ENCODE measurements at regions not wholly inside any gene's neighbourhood (a gene's known extent, or its start where the extent isn't known, plus 50 kb on each side); places are given as distances from the start of the nearest gene placed in this dataset.

DNA sequence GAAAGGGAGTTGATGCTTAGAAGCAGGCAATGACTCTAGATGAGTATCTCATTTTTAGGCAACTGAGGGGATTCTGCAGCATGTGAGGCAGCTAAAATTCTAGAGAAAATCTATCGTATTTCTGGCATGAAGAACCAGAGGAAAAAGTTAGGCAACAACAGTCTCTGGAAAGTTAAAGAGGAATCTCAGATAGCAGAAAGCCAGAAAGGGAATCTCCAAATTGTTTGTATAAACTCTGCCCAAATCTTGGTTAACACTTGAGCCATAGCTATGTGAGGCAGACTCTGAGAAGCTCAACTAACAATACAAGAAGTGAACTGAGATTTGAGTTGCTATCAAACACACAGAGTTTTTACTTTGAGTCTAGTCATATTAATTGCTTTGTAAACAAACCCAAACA is 215.8 kb upstream of the FZD8 start:
- Histone ChIP-seq H3K36me3 (ENCODE audit: control insufficient read depth, insufficient read depth, low read length) (no peaks in the 10 kb centered on the region), H3K27me3 (ENCODE audit: control insufficient read depth, insufficient read depth, low read length, poor library complexity, severe bottlenecking) (no peaks in the 10 kb centered on the region), H3K27ac (ENCODE audit: insufficient read depth, low read depth, low read length, poor library complexity, severe bottlenecking) (no peak overlapping the region), H3K4me1 (ENCODE audit: control insufficient read depth, insufficient read depth, low read length) (no peaks in the 10 kb centered on the region), H3K9me3 (ENCODE audit: control insufficient read depth, low read length) (no peaks in the 10 kb centered on the region), H3K4me3 (ENCODE audit: insufficient read depth, low read depth, low read length) (no peak overlapping the region)
- 89 to 93% methylated on average over 1 of the region's 1 CpG for WGBS, 2 experiments

DNA sequence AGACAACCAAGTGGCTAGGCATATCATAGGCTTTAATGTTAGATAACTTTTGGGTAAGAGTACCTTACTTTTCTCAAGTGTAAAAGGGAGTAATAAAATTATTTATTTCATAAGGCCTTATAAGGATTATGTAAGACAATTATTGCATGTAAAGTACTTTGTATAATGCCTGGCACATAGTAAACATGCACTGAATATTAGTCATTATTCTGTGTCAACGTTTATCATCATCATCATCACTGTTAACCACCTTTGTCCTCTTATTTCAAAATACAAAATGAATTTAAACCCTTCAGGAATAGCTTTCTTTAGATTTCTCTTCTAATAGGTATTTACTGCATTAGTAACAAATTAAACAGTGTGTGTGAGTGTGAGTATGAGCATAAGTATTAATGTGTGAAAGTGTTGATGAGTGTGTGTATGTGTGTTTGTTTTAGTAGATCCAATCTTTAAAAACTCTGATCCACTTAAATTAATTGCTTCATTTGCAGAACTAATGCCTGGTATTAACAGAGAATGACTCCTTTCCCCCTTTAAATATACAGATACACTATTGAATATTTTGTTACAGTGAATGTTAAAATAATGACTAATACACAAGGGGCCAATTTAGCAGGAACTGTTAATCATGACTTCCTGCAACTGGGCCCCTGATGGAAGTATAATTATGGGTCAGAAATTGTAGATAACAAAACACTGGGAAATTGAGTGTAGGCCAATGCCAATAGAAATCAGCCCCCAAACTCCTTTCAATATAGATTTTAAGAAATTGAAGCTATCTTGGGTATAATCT is 213.3 kb upstream of the FZD8 start:
- no peaks in the 10 kb centered on the region for H3K4me1 ChIP-seq (ENCODE audit: control insufficient read depth, insufficient read depth, low read length)
- 89 to 100% methylated on average over 1 of the region's 1 CpG for WGBS, 2 experiments
- no peaks in the 10 kb centered on the region for H3K9me3 ChIP-seq (ENCODE audit: control insufficient read depth, low read length)
- no peaks in the 10 kb centered on the region for H3K36me3 ChIP-seq (ENCODE audit: control insufficient read depth, insufficient read depth, low read length)
- no peak overlapping the region for H3K27ac ChIP-seq (ENCODE audit: insufficient read depth, low read depth, low read length, poor library complexity, severe bottlenecking)
- H3K4me3 ChIP-seq (ENCODE audit: insufficient read depth, low read depth, low read length): no peak overlapping the region
- H3K27me3 ChIP-seq (ENCODE audit: control insufficient read depth, insufficient read depth, low read length, poor library complexity, severe bottlenecking): no peaks in the 10 kb centered on the region

DNA sequence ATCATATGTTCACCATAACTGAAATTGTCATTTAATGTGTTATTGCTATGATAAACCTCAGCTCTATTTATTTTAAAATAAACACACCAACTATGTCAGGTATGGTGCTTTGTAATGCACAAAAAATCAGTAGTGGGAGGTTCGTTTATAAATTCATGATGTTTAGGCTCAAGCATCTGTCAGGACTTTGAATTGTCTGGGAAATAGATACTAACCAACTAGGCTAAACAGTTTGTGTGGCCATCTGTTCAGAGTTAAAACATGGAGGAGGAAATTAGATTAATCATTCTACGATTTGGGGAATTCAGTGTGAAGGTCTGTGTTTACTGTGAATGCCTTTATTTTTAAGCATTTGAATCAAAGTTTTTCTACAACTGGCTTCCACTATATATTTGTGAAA is 212.6 kb upstream of the FZD8 start:
- Histone ChIP-seq H3K27ac (ENCODE audit: insufficient read depth, low read depth, low read length, poor library complexity, severe bottlenecking) (no peak overlapping the region), H3K36me3 (ENCODE audit: control insufficient read depth, insufficient read depth, low read length) (no peaks in the 10 kb centered on the region), H3K9me3 (ENCODE audit: control insufficient read depth, low read length) (no peaks in the 10 kb centered on the region), H3K27me3 (ENCODE audit: control insufficient read depth, insufficient read depth, low read length, poor library complexity, severe bottlenecking) (no peaks in the 10 kb centered on the region), H3K4me1 (ENCODE audit: control insufficient read depth, insufficient read depth, low read length) (no peaks in the 10 kb centered on the region), H3K4me3 (ENCODE audit: insufficient read depth, low read depth, low read length) (no peak overlapping the region)
- WGBS, 2 experiments: 91% methylated on average over 2 of the region's 2 CpGs

DNA sequence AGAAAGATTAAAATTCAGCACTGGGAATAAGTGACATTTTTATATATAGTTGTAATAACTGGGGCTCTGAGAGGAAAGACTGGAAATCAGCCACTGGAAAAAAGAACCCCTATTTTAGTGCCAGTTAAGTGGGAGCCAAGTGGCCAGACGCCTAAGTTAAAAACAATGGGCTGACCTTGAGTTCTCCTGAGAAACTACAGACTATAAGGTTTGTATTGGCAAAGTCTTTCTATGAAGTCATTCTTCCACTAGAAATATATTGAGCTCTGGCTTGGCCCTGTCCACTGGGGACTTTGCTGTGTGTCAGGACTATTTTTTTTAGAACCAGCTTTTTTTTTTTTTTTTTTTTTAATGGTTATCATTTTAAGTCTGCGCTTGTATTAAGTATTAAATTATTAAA is 210.6 kb upstream of the FZD8 start:
- no peak overlapping the region for H3K4me3 ChIP-seq (ENCODE audit: insufficient read depth, low read depth, low read length)
- no peak overlapping the region for H3K27ac ChIP-seq (ENCODE audit: insufficient read depth, low read depth, low read length, poor library complexity, severe bottlenecking)
- H3K4me1 ChIP-seq (ENCODE audit: control insufficient read depth, insufficient read depth, low read length): peaks cover 9% of the 10 kb centered on the region
- no peaks in the 10 kb centered on the region for H3K27me3 ChIP-seq (ENCODE audit: control insufficient read depth, insufficient read depth, low read length, poor library complexity, severe bottlenecking)
- no peaks in the 10 kb centered on the region for H3K9me3 ChIP-seq (ENCODE audit: control insufficient read depth, low read length)
- WGBS, 2 experiments: 86 to 100% methylated on average over 1 to 2 of the region's 2 CpGs
- H3K36me3 ChIP-seq (ENCODE audit: control insufficient read depth, insufficient read depth, low read length): no peaks in the 10 kb centered on the region

DNA sequence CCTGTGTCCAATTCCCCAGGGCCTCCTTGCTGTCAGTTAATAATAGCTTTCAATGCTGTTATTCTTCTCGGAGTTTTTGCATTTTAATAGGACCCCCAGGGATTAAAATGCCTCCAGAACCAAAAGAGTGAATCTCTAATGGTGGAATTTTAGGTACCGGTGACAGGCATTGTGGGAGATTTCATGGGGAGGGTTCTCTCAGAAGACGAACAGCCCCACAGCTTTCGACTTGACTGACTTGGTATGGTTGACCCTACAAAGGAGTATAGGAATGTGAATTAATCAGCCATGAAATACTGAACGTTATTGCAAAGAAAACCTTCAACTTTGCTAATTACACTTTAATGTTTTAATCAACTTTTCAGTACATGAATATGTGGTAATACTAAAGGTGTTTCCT is 206.3 kb upstream of the FZD8 start:
- Histone ChIP-seq H3K9me3 (ENCODE audit: control insufficient read depth, low read length) (no peaks in the 10 kb centered on the region), H3K36me3 (ENCODE audit: control insufficient read depth, insufficient read depth, low read length) (no peaks in the 10 kb centered on the region), H3K27me3 (ENCODE audit: control insufficient read depth, insufficient read depth, low read length, poor library complexity, severe bottlenecking) (no peaks in the 10 kb centered on the region), H3K27ac (ENCODE audit: insufficient read depth, low read depth, low read length, poor library complexity, severe bottlenecking) (no peak overlapping the region), H3K4me1 (ENCODE audit: control insufficient read depth, insufficient read depth, low read length) (peaks cover 16% of the 10 kb centered on the region), H3K4me3 (ENCODE audit: insufficient read depth, low read depth, low read length) (no peak overlapping the region)
- WGBS, 2 experiments: 15 to 19% methylated on average over 4 of the region's 5 CpGs

- WGBS, 2 experiments: 94 to 98% methylated on average over 5 of the region's 5 CpGs
Observed at GRCh38 chr10:35844686-35845085, 202.6 kb upstream of the FZD8 start.

GRCh38 chr10:35843524-35844181 is 201.6 kb upstream of the FZD8 start:
- peaks cover 7% of the 10 kb centered on the region for H3K4me1 ChIP-seq (ENCODE audit: control insufficient read depth, insufficient read depth, low read length)
- H3K27ac ChIP-seq (ENCODE audit: insufficient read depth, low read depth, low read length, poor library complexity, severe bottlenecking): no peak overlapping the region
- no peaks in the 10 kb centered on the region for H3K9me3 ChIP-seq (ENCODE audit: control insufficient read depth, low read length)
- no peaks in the 10 kb centered on the region for H3K27me3 ChIP-seq (ENCODE audit: control insufficient read depth, insufficient read depth, low read length, poor library complexity, severe bottlenecking)
- 69 to 72% methylated on average over 13 of the region's 13 CpGs for WGBS, 2 experiments
- no peak overlapping the region for H3K4me3 ChIP-seq (ENCODE audit: insufficient read depth, low read depth, low read length)
- no peaks in the 10 kb centered on the region for H3K36me3 ChIP-seq (ENCODE audit: control insufficient read depth, insufficient read depth, low read length)

More at GRCh38 chr10:35844686-35845085, 202.6 kb upstream of the FZD8 start:
- H3K9me3 ChIP-seq (ENCODE audit: control insufficient read depth, low read length): no peaks in the 10 kb centered on the region
- H3K36me3 ChIP-seq (ENCODE audit: control insufficient read depth, insufficient read depth, low read length): no peaks in the 10 kb centered on the region
- H3K27me3 ChIP-seq (ENCODE audit: control insufficient read depth, insufficient read depth, low read length, poor library complexity, severe bottlenecking): no peaks in the 10 kb centered on the region
- no peak overlapping the region for H3K4me3 ChIP-seq (ENCODE audit: insufficient read depth, low read depth, low read length)
- H3K27ac ChIP-seq (ENCODE audit: insufficient read depth, low read depth, low read length, poor library complexity, severe bottlenecking): no peak overlapping the region
- H3K4me1 ChIP-seq (ENCODE audit: control insufficient read depth, insufficient read depth, low read length): peaks cover 16% of the 10 kb centered on the region

DNA sequence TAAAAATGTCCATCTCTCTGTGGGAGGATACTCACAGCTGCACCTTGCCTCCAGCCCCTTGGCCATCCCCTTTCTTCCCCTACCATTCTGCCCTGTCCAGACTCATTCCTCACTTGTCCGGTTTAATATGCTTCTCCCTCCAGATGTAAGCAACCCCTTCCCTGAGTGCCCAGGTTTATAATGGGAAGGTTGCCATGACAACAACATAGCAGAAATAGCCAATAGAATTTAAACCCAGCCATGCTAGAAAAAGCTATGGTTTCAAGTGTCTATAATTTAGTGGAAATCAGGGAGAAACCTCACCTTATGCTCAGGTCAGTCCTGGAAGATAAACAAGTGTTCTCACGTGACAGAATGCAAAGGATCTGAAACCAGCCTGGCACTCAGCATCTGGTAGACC is 196.0 kb upstream of the FZD8 start:
- H3K36me3 ChIP-seq (ENCODE audit: control insufficient read depth, insufficient read depth, low read length): no peaks in the 10 kb centered on the region
- no peak overlapping the region for H3K27ac ChIP-seq (ENCODE audit: insufficient read depth, low read depth, low read length, poor library complexity, severe bottlenecking)
- no peaks in the 10 kb centered on the region for H3K4me1 ChIP-seq (ENCODE audit: control insufficient read depth, insufficient read depth, low read length)
- H3K4me3 ChIP-seq (ENCODE audit: insufficient read depth, low read depth, low read length): no peak overlapping the region
- no peaks in the 10 kb centered on the region for H3K9me3 ChIP-seq (ENCODE audit: control insufficient read depth, low read length)
- 84 to 90% methylated on average over 2 of the region's 2 CpGs for WGBS, 2 experiments
- no peaks in the 10 kb centered on the region for H3K27me3 ChIP-seq (ENCODE audit: control insufficient read depth, insufficient read depth, low read length, poor library complexity, severe bottlenecking)

- Histone ChIP-seq H3K4me1 (ENCODE audit: control insufficient read depth, insufficient read depth, low read length) (no peaks in the 10 kb centered on the region), H3K27me3 (ENCODE audit: control insufficient read depth, insufficient read depth, low read length, poor library complexity, severe bottlenecking) (no peaks in the 10 kb centered on the region), H3K4me3 (ENCODE audit: insufficient read depth, low read depth, low read length) (no peak overlapping the region), H3K36me3 (ENCODE audit: control insufficient read depth, insufficient read depth, low read length) (no peaks in the 10 kb centered on the region), H3K27ac (ENCODE audit: insufficient read depth, low read depth, low read length, poor library complexity, severe bottlenecking) (no peak overlapping the region), H3K9me3 (ENCODE audit: control insufficient read depth, low read length) (no peaks in the 10 kb centered on the region)
- WGBS, 2 experiments: 92 to 95% methylated on average over 3 of the region's 3 CpGs
Observed at GRCh38 chr10:35835545-35835944, 193.4 kb upstream of the FZD8 start.

DNA sequence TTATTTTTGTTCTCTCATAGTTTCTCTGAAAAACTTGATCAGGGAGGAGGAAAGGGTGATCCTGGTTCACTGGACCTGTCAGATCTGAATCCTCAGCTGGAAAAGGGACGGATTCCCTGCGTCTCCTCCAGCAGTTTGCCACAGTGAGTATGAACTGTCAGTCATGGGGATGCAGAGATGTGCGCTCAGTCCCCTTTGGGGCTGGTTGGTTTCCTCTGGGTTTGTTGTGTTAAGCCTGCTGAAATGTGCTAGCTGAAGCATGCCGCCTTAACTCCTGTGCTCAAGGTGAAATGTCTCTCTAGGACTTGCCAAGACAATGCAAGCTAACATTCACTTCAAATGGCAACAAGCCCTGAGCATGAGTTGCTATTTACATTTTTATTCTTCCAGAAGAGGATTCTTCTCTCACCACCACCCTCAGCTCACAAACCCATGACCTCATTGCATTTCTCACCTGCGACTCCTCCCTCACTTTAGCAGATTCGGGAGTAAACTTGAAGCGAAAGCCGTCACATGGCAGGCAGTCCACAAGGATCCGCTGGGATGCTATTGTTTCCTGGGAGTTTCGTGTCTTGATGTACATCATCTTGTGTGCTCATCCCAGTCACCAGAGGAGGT is 192.9 kb upstream of the FZD8 start:
- Histone ChIP-seq H3K4me1 (ENCODE audit: control insufficient read depth, insufficient read depth, low read length) (no peaks in the 10 kb centered on the region), H3K4me3 (ENCODE audit: insufficient read depth, low read depth, low read length) (no peak overlapping the region), H3K27me3 (ENCODE audit: control insufficient read depth, insufficient read depth, low read length, poor library complexity, severe bottlenecking) (no peaks in the 10 kb centered on the region), H3K27ac (ENCODE audit: insufficient read depth, low read depth, low read length, poor library complexity, severe bottlenecking) (no peak overlapping the region), H3K9me3 (ENCODE audit: control insufficient read depth, low read length) (no peaks in the 10 kb centered on the region), H3K36me3 (ENCODE audit: control insufficient read depth, insufficient read depth, low read length) (no peaks in the 10 kb centered on the region)
- WGBS, 2 experiments: 83 to 88% methylated on average over 10 of the region's 10 CpGs

Measured in ectodermal cell (in vitro differentiated cells).